Upper lobe of left lung (tissue), 6 donors: ENCODE measurements at regions not wholly inside any gene's neighbourhood (a gene's known extent, or its start where the extent isn't known, plus 50 kb on each side); places are given as distances from the start of the nearest gene placed in this dataset.

Experiments used
- ATAC-seq, 2 donors: fragments of 200-7000 bp; cut with Tn5 transposase; one replicate each; pipeline ENCODE4 v1.9.1; 2022; ENCODE audit warnings: mild to moderate bottlenecking in 2 of 2, moderate library complexity in 2 of 2; ENCODE audit not compliant: low FRiP score in 2 of 2
- DNase-seq, 2 donors: peaks; one replicate each; pipeline ENCODE4 v3.0.0-alpha.2; 2019 to 2020
- H3K27ac ChIP-seq, 4 donors: fragments of 200-600 bp; sonication (generic); one replicate each; pipeline ENCODE4 v1.5.1; 2016 to 2019
- H3K27me3 ChIP-seq, 4 donors: fragments of 200-600 bp; sonication (generic); one replicate each; pipeline ENCODE4 v1.5.1; 2017 to 2019
- H3K36me3 ChIP-seq, 4 donors: fragments of 200-600 bp; sonication (generic); one replicate each; pipeline ENCODE4 v1.5.1; 2016 to 2019
- H3K4me1 ChIP-seq, 4 donors: fragments of 200-600 bp; sonication (generic); one replicate each; pipeline ENCODE4 v1.5.1; 2018 to 2019
- H3K4me3 ChIP-seq, 4 donors: fragments of 200-600 bp; sonication (generic); one replicate each; pipeline ENCODE4 v1.5.1; 2017 to 2019; ENCODE audit warnings: mild to moderate bottlenecking in 2 of 4, moderate library complexity in 1 of 4
- H3K9me3 ChIP-seq, 4 donors: fragments of 200-600 bp; sonication (generic); one replicate each; pipeline ENCODE4 v1.5.1; 2018 to 2019
- CTCF ChIP-seq, 6 experiments: fragments of 450-650 bp in 4 of 6; fragments of 200-600 bp in 2 of 6; sonication (generic) in 2 of 6; IDR thresholded peaks; one replicate each; pipeline ENCODE4 v1.5.1; 2016 to 2019; ENCODE audit warnings: antibody characterized with exemption in 6 of 6
- EP300 ChIP-seq, 4 donors: sonication (generic); formaldehyde crosslinking; IDR thresholded peaks; one replicate each; pipeline ENCODE4 v1.5.1; 2017; ENCODE audit warnings: antibody characterized with exemption in 4 of 4, control low read depth in 2 of 4
- POLR2A ChIP-seq, 4 donors: fragments of 450-650 bp; IDR thresholded peaks; one replicate each; pipeline ENCODE4 v1.5.1; 2016 to 2017; ENCODE audit warnings: antibody characterized with exemption in 4 of 4, mild to moderate bottlenecking in 2 of 4
- POLR2AphosphoS5 ChIP-seq, 2 donors: sonication (generic); formaldehyde crosslinking; IDR thresholded peaks; one replicate each; pipeline ENCODE4 v1.5.1; 2017; ENCODE audit warnings: antibody characterized with exemption in 2 of 2
- WGBS, 2 donors: methylation state at CpG; one replicate each; pipeline ENCODE4 v1.1.5; 2017 to 2018; 5-methylcytosine and 5-hydroxymethylcytosine counted together
- donor health status: DM: no; HTN: no; CAD: no; lungs with moderate emphysema.
- donor health status: DM: no; HTN: yes; CAD: no; lungs with severe emphysema.

GRCh38 chr17:34817252-34818035 is 143.8 kb downstream of the CCT6B start:
- 81 to 83% methylated on average over 7 to 8 of the region's 8 CpGs for WGBS, 2 donors
- Histone ChIP-seq H3K4me3 (no peak overlapping the region), H3K27ac (no peak overlapping the region), H3K4me1 (no peaks in the 10 kb centered on the region), H3K9me3 (no peaks in the 10 kb centered on the region), H3K36me3 (no peaks in the 10 kb centered on the region), H3K27me3 (no peaks in the 10 kb centered on the region)
- ATAC-seq: no peak
- TF ChIP-seq POLR2A (IDR thresholded peaks at IDR 0.05) (no peak), EP300 (IDR thresholded peaks at IDR 0.05) (no peak), POLR2AphosphoS5 (IDR thresholded peaks at IDR 0.05) (no peak), CTCF (IDR thresholded peaks at IDR 0.05) (no peak)
- no peak for DNase-seq

GRCh38 chr17:34816848-34817247 is 144.4 kb downstream of the CCT6B start:
- Histone ChIP-seq H3K36me3 (no peaks in the 10 kb centered on the region), H3K9me3 (no peaks in the 10 kb centered on the region), H3K27ac (no peak overlapping the region), H3K4me3 (no peak overlapping the region), H3K27me3 (no peaks in the 10 kb centered on the region), H3K4me1 (no peaks in the 10 kb centered on the region)
- no peak for ATAC-seq
- 58 to 71% methylated on average over 5 of the region's 5 CpGs for WGBS, 2 donors
- TF ChIP-seq EP300 (IDR thresholded peaks at IDR 0.05): no peak
- no peak for TF ChIP-seq CTCF (IDR thresholded peaks at IDR 0.05)
- TF ChIP-seq POLR2AphosphoS5 (IDR thresholded peaks at IDR 0.05): no peak
- TF ChIP-seq POLR2A (IDR thresholded peaks at IDR 0.05): no peak
- no peak for DNase-seq

GRCh38 chr17:34813290-34813689 is 148.0 kb downstream of the CCT6B start:
- TF ChIP-seq EP300 (IDR thresholded peaks at IDR 0.05) (no peak), POLR2AphosphoS5 (IDR thresholded peaks at IDR 0.05) (no peak), POLR2A (IDR thresholded peaks at IDR 0.05) (no peak), CTCF (IDR thresholded peaks at IDR 0.05) (no peak)
- Histone ChIP-seq H3K36me3 (no peaks in the 10 kb centered on the region), H3K4me3 (no peak overlapping the region), H3K27ac (no peak overlapping the region), H3K9me3 (no peaks in the 10 kb centered on the region), H3K27me3 (no peaks in the 10 kb centered on the region), H3K4me1 (no peaks in the 10 kb centered on the region)
- WGBS, 2 donors: 63 to 79% methylated on average over 5 of the region's 5 CpGs
- DNase-seq (no peak), ATAC-seq (no peak)

- Histone ChIP-seq H3K27ac (no peak overlapping the region), H3K9me3 (no peaks in the 10 kb centered on the region), H3K36me3 (no peaks in the 10 kb centered on the region), H3K27me3 (no peaks in the 10 kb centered on the region), H3K4me3 (no peak overlapping the region), H3K4me1 (no peaks in the 10 kb centered on the region)
- WGBS, 2 donors: 76 to 86% methylated on average over 5 of the region's 5 CpGs
- ATAC-seq (no peak), DNase-seq (no peak)
- no peak for TF ChIP-seq CTCF (IDR thresholded peaks at IDR 0.05)
- no peak for TF ChIP-seq EP300 (IDR thresholded peaks at IDR 0.05)
- no peak for TF ChIP-seq POLR2AphosphoS5 (IDR thresholded peaks at IDR 0.05)
- no peak for TF ChIP-seq POLR2A (IDR thresholded peaks at IDR 0.05)
These were observed 149.7 kb downstream of the CCT6B start for GRCh38 chr17:34811561-34811960.

- no peak overlapping the region for H3K4me3 ChIP-seq
- peaks cover 0 to 7% (median 3%) of the 10 kb centered on the region in 4 donors for H3K9me3 ChIP-seq
- H3K27ac ChIP-seq: no peak overlapping the region
- ATAC-seq (no peak), DNase-seq (no peak)
- 43 to 54% methylated on average over 1 of the region's 1 CpG for WGBS, 2 donors
- H3K27me3 ChIP-seq: no peaks in the 10 kb centered on the region
- TF ChIP-seq CTCF (IDR thresholded peaks at IDR 0.05) (no peak), POLR2AphosphoS5 (IDR thresholded peaks at IDR 0.05) (no peak), EP300 (IDR thresholded peaks at IDR 0.05) (no peak), POLR2A (IDR thresholded peaks at IDR 0.05) (no peak)
- no peaks in the 10 kb centered on the region for H3K36me3 ChIP-seq
- no peaks in the 10 kb centered on the region for H3K4me1 ChIP-seq
These were observed 160.6 kb downstream of the CCT6B start for GRCh38 chr17:34800661-34801060.
